Left renal cortex interstitium (tissue), 4 donors: ENCODE measurements at regions not wholly inside any gene's neighbourhood (a gene's known extent, or its start where the extent isn't known, plus 50 kb on each side); places are given as distances from the start of the nearest gene placed in this dataset.

ENCODE experiments used
- DNase-seq, 4 donors: peaks; one replicate each; pipeline ENCODE4 v3.0.0-alpha.2; 2013; ENCODE audit warnings: low read depth in 4 of 4, low spot score in 2 of 4, missing footprints in 1 of 4

DNA sequence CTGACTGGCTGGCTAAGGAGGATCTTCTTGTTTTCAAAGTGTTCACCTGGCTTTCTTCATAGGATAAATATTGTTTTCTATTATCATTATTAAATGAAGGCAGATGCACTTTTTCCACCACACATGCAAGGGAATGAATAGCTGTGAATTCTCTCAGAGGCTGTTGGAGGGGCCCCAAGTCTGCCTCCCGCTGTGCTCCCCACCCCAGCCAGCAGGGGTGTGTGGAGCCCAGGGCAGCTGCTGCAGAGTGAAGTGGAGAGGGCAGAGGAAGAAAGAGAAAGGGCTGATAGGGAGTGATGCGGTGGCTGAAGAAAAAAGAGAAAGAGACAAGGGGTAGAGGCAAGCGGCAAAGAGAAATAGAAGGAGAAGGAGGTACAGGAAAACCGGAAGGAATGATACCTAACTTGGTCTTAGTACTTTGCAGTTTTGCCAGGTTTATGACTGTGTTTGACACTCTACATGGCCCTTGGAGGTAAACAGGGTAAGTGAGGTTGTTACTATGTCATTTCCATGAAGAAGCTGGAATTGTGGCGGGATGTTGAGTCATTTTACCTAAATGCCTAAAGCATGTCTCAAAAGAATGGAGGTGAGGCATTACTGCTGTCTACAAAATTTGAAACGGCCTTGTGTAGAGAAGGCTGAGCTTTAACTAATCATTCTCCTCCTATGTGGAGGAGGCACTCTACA lies 145.7 kb upstream of the B3GAT1 start:
- DNase-seq = no peak

DNA sequence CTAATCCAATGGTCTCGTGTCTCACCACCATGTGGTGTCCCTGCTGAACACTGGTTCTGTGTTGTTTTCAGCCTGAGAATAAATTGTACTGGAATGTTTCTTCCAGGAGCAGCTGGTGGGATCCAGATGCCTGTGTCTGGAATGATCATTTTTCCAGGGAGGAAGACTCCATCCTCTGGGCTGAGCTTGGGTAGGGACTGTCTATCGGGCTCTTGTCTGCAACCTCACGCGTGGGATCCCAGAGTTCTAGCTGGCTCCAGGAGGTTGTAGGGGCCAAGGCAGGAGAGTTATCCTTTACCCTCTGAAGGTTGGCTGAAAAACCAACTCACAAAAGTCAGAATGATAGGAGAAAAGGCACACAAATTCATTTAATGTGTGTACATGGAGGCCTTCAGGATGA lies 144.1 kb upstream of the B3GAT1 start:
- DNase-seq = no peak

DNA sequence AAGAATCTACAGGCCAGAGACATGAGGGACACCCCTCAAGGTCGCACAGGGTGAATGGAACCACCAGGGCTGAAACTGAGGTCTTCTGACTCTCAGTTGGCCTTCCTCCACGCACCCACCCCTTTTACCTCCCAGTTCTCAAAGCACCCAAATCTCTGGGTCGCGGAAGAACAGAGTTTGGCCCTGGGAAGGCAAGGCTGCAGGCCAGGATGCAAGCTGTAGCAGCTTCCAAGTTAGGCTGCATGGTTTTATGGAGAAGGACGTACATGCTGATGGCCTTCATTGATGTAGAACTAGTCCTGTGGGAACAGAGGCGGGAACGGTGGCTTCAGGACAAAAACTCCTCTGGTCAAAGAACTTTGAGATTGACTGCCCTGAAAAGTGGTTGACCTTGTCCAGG lies 143.5 kb upstream of the B3GAT1 start:
- no peak for DNase-seq

DNA sequence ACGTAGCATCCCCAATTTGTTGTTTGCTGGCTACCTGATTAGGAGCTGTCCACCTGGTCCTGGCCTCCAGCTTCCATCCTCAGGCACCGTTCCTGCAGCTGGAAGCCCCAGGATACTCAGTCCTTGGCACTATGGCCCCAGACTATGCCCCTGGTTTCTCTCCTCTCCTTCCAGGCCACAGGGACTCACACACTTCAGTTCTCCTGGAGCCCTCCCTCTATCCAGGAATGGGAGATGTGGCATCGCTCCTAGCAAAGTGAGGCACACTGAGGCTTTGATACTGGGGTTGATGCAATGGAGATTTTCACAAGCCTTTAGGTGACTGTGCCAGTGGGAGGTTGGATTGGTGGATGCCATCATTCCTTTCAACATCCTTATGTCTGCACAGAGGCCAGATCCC lies 142.8 kb upstream of the B3GAT1 start:
- no peak for DNase-seq

DNA sequence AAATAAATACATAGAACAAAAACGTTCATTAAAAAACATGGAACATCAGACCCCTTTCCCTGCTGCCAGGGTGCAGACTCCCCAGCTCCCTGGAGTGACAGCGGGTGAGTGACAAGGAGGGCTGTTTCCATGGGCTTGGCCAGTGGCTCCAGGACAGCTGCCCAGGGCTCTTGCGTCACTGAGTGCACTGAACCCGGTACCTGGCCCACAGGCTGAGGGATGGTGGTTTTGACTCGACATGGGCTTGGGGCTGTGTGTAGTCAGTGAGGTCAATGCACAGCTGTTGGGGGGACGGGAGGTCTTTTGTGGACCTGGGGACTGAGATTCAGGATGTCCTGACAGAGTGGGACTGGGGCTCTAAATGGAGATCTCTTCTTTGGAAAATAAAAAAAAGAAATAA lies 142.1 kb upstream of the B3GAT1 start:
- no peak for DNase-seq

DNA sequence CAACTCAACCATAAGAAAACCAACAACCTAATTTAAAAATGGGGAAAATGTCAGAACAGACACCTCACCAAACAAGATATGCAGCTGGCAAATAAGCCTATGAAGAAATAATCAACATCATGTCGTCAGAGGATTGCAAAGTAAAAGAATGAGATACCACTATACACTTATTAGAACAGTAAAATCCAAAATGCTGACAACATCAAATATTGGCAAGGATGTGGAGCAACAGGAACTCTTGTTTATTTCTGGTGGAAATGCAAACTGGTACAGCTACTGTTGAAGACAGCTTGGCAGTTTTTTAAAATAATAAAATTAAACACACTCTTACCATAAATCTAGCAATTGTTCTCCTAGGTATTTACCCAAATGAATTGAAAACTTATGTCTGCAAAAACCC lies 140.7 kb upstream of the B3GAT1 start:
- DNase-seq = no peak

DNA sequence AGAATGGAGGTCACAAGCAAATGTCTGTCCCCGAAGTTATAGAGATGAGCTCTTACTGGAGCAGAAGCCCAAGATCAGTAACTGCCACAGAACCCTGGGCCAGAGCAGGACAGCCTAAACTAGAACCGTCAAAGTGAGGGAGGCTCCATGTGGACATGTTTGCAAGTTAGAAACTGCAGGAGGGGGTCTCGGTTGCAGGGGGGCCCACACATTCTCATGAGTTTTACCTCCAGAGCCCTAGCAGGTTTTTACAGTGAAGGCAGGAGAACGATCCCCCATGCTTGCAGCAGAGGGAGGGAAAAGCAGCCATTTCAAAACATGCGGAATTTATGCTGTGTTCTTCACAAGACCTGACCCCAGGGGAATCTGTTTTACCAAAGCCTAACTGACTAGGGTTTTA lies 133.5 kb upstream of the B3GAT1 start:
- no peak for DNase-seq

DNA sequence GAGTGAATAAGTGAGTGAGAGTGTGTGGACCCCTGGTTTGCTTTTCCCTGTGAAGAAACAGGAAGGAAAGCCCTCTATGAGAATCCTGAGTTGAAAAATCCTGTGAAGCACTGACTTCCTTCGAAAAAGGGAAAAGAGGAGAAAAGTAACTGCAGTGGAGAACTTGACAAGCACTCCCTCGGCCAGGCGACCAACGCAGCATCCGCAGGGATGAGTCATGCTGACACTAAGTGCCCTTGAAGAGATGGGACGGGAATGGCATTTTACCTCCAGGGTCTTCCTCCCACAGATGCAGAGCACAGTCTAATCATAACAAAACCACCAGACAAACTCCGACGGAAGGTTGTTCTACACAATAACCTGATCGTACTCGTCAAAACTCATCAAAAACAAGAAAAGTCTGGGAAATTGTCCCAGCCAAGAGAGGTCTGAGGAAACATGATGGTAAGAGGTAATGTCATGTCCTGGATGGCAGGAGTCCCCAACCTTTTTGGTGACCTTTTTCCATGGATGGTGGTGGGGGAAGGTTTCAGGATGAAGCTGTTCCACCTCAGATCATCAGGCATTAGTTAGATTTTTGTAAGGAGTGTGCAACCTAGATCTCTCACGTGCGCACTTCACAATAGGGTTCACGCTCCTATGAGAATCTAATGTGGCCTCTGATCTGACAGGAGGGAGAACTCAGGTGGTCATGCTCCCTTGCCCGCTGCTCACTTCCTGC lies 132.2 kb upstream of the B3GAT1 start:
- DNase-seq = no peak

DNA sequence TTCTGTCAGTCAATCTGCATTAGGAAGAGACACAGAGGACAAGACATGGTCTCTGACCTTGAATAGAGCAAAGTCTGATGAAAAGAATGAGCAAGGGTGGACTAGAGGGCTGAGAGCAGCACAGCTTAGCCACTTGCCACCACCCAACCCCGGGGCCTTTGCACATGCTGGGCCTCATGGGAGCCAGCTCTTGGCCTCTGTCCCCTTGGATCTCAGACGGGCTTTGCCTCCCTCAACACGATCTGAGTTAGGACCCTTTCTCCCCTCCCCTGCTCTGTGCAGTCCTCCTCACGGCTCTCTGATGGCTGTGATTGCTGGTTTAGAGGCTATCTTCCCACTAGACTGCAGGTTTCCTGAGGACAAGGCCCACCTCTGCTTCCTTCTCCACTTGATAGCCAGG lies 131.6 kb upstream of the B3GAT1 start:
- DNase-seq = no peak

DNA sequence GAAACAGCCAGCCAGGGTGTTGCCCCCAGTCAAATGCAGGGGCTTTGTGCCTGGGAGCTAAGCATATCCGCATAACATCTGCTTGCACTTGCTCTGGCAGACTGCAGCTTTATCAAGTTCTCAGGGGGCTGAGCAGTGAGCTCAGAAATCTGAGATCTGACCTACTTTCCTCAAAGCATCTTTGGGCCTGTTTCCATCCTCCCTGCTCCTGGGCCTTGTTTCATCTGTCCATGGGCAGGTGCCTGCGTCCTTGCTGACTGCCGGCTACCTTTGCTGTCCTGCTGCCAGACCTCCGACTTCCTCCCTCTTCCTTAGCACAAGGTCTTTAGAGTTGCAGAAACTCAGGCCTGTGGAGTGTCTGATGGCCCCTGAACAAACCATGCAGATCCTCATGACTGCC lies 131.2 kb upstream of the B3GAT1 start:
- DNase-seq = no peak

DNA sequence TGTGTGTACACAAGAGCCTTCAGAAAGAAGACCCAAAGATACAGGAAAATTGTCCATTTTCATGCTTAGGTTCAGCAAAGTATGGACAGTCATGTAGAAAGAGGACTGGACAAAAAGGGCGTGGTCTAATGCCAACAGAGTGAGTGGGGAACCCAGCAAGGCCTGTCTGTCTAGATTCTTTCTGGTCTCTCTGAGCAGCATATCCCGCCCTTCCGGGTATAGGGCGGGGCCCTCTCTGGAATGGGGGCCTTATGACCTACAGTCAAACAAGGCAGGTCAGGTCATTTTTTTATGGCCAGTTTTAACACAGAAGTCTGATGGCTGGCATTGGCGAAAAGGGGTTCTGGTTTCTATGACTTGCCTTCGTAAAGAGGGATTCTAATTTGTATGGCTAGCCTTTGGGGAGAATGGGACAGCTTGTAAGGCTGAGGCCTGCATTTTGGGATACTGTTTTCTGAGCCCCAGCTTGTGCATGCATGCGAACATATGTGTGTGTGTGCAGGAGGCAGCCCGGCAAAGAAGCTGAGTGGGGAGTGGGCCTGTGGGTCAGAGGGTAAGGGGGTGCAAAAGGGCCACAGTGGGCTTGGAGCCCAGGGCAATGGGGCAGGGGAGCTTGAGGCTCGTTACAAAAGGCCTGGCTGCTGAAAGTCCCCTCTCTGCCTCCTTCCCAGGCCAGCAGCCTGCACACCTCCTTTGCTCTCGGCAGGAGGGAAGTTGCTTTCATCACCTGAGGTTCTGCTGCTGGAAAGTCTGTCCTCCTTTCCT lies 130.5 kb upstream of the B3GAT1 start:
- no peak for DNase-seq

DNA sequence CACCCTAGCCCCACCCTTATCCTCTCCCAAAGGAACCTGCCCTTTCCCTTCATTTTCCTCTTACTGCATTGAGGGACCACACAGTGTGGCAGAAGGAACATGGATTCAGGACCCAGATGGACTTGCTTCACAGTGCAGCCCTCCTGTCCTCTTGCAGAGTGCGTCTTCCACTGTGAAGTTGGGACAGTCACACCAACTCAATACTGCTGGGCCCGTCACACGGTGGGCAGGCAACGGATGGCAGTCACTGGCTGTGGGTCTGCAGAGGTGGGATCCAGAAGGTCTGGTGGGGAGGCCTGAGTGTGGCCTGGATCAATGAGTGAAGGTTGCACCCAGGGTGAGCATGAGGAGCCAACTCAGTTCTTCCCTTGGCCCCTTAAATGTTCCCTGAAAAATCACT lies 129.9 kb upstream of the B3GAT1 start:
- DNase-seq = no peak

DNA sequence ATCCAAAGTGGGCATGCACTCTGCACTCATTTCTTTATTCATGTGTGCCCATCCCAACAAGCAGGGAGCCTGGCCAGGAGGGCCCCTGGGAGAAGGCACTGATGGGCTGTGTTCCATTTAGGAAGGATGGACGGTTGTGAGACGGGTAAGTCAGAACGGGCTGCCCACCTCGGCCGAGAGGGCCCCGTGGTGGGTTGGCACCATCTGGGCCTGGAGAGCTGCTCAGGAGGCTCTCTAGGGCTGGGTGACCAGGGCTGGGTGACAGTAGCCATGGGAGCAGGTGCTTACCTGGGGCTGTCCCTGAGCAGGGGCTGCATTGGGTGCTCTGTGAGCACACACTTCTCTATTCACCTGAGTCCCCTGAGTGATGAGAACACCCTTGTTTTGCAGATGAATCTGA lies 129.3 kb upstream of the B3GAT1 start:
- DNase-seq = no peak

DNA sequence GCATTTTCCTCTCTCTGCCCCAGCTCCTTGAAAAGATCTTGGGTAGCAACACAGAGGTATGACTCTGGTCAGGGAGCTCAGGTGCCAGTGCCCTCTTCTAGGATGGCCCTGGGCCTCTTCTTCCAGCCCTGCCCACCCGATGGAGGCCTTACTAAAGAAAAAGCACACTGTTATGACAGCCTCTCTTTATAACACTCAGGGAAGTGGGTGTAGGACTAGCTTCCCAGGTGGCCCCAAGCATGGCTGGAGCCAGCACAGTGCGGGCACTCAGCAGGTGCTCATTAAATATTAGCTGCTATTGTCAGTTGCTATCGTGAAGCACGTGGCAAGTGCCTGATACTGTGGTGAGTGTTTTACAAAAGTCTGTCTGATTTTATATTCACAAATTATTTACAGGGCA lies 127.2 kb upstream of the B3GAT1 start:
- no peak for DNase-seq

DNA sequence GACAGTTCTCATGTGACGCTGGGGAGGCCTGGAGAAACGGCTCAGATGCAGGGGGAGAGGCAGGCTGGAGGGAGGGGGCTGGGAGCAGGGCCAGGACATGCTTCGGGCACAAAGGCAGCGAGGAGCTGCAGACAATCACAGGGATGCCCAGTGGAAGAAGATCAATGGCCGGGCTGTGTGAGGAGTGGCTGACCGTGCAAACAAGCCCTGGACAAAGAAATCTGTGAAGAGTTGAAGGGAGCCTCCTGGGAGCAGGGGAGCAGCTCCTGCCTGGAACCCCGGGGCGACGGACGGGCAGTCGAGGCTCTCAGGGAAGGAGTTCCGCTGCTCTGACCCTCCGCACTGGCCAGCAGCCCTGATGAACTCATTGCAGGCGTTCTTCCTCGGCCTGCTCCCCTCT lies 126.7 kb upstream of the B3GAT1 start:
- DNase-seq = no peak

DNA sequence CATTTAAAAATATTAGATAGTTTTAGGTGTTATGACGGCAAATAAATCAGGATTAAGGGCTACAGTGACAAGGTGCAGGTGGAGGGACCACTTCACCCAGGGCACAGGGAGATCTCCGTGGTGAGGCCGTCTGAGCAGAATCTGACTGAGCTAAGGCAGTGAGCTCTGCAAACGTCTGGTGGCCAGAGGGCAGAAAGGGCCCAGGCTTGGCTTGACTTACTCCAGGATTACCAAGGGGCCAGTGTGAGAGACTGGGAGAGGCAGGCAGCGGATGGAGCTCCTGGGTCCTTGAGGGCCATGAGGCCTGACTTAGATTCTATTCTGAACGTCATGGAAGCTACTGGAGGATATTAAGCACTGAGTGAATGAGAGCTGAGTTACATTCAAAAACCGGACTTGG lies 125.9 kb upstream of the B3GAT1 start:
- DNase-seq = no peak

DNA sequence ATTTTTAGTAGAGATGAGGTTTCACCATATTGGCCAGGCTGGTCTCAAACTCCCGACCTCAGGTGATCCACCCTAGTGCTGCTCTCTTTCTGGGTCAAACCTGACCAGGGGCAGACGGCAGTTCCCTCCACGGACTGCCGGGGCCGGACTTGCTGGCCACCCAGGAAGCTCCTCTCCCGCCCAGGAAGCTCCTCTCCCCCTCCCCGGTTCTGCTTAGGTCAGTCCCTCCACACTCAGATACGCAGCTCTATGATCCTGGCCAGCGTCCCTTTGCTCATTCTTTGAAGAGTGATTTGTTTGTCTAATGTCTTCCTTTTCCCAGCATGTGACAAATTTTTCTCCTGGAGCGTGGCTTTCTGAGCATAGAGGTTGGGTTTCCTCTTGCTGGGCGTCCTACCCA lies 125.3 kb upstream of the B3GAT1 start:
- DNase-seq = no peak

DNA sequence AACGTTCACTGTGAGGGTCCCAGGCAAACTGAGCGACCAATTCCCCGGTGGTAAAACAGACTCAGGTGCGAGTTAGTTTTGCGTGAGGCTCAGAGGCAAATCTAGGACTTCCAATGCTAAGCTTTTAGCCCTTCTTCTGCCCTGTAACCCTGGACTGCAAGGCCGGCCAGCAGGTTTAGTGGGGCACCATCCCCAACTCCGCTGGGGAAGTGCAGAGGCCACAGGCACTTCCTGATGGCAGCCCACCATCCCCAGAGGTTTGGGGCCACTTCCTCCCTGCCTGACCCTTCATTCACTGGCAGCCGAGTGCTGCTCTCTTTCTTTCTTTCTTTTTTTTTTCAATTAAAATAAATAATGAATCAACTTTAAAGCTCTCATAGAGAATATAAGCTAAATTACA lies 124.6 kb upstream of the B3GAT1 start:
- DNase-seq = no peak

DNA sequence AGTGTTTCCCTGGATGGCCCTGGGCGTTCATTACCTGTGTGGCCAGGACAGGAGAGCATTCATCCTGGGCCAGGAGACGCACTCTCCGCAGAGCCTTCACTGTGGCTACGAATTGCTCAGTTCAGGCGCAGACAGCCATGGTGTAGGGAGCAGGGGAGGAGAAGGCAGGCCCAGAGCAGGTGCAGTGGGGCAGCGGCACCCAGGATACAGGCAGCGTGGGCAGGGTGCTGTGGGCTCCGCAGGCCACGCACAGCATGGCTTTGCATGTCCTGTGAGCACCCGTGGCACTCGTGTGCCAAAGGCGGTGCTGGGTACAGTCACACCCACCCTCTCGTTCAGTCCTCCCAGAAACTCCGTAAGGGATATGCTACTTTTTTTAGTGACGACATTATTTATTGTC lies 124.2 kb upstream of the B3GAT1 start:
- no peak for DNase-seq

DNA sequence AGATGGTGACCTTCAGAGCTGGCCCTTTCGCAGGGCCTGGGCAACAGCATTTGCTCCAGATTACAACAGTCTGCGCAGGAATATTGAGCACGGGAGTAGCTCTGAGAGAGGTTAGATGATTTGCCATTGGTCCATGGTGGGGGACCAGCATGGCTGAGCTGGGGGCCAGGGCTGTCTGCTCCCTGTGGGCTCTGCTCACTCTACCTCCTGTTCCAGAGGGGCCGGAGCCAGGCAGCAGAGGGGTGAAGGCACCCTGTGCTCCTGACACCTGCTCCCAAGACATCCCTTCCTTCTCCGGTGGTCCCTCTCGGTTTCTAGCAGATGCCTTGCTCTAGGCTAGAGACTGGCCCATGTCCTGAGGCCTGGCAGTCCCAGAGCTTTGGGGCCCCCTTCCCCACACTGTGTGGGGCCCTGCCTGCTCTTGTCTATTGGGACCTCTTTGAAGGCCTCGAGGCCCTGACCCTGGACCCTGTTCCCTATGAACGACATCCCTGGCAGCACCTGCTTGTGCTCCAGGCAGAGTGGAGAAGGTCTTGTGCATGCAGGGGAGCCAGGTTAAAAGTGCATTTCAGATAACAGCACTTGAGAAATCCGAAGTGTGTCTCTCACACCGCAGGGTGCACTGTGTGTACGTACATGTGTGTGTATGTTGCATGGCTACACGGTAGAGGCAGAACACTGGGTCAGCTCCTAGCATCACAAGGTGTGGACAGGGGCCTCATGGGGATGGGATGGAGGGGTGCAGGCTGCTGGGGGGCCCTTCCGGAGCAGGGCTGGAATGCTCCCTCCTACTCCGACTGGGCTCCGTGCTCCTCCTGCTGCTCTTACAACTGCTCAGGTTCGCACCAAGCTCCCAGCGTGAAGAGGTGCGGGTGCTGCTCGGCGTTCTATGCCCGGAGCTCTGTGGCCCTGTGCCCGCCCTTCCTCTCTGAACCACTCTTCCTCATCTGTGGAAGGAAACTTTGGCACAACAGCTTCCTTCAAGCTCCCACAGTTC lies 123.3 kb upstream of the B3GAT1 start:
- DNase-seq = no peak

DNA sequence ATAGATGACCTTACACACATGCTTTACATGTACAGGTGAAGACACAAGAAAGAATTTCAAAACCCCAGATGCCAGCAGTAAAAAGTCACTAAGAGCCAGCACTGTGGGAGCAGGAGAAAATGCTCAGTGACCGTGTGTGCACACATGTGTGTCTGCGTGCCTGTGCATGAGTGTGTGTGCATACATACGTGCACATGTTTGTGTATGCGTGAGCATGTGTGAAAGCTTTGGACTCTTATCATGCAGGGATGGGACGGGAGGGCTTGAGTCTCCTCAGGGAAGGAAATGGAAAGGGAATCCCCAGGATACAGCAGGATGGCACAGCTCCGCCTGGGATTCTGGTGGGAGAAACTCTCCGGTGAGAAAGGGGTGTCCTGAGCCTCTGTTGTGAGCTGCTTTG lies 121.5 kb upstream of the B3GAT1 start:
- DNase-seq = no peak
